Progenitor cell of endocrine pancreas (in vitro differentiated cells): ENCODE measurements at regions not wholly inside any gene's neighbourhood (a gene's known extent, or its start where the extent isn't known, plus 50 kb on each side); places are given as distances from the start of the nearest gene placed in this dataset.

Experiments
- DNase-seq: peaks from one replicate; pipeline ENCODE4 v3.0.0; 2021; ENCODE audit warnings: low spot score; ENCODE audit not compliant: unreplicated experiment
- H3K27ac Mint-ChIP-seq: 2 replicates; pipeline ENCODE4 v1.8.0; 2021; ENCODE audit warnings: mild to moderate bottlenecking, moderate library complexity, mixed read lengths
- H3K27me3 Mint-ChIP-seq: 2 replicates; pipeline ENCODE4 v1.8.0; 2021; ENCODE audit warnings: mixed read lengths
- H3K36me3 Mint-ChIP-seq: 2 replicates; pipeline ENCODE4 v1.8.0; 2022; ENCODE audit warnings: mixed read lengths; ENCODE audit not compliant: insufficient read depth
- H3K4me1 Mint-ChIP-seq: 2 replicates; pipeline ENCODE4 v1.8.0; 2021; ENCODE audit warnings: low read depth, mixed read lengths
- H3K4me3 Mint-ChIP-seq: 2 replicates; pipeline ENCODE4 v1.8.0; 2021; ENCODE audit warnings: low read depth, mild to moderate bottlenecking, moderate library complexity, mixed read lengths
- H3K9me3 Mint-ChIP-seq: 2 replicates; pipeline ENCODE4 v1.8.0; 2021; ENCODE audit warnings: low read depth, mixed read lengths
- CTCF ChIP-seq: fragments of 200-600 bp; sonication (generic); IDR thresholded peaks from one replicate; pipeline ENCODE4 v1.5.0; 2021; ENCODE audit warnings: antibody characterized with exemption, mild to moderate bottlenecking; ENCODE audit not compliant: unreplicated experiment

GRCh38 chr14:48748151-48748675 is 838.0 kb downstream of the RPS29 start:
- no peak overlapping the region for H3K4me3 Mint-ChIP-seq
- H3K9me3 Mint-ChIP-seq, result no peaks in the 10 kb centered on the region
- no peaks in the 10 kb centered on the region for H3K36me3 Mint-ChIP-seq
- no peak for DNase-seq
- no peaks in the 10 kb centered on the region for H3K27me3 Mint-ChIP-seq
- no peak for TF ChIP-seq CTCF
- H3K4me1 Mint-ChIP-seq, result peaks cover 8% of the 10 kb centered on the region
- H3K27ac Mint-ChIP-seq, result no peak overlapping the region

GRCh38 chr14:48747561-48748089 is 838.6 kb downstream of the RPS29 start:
- DNase-seq, result no peak
- Mint-ChIP-seq H3K4me1 (peaks cover 6% of the 10 kb centered on the region), H3K36me3 (no peaks in the 10 kb centered on the region), H3K4me3 (no peak overlapping the region), H3K27me3 (no peaks in the 10 kb centered on the region), H3K9me3 (no peaks in the 10 kb centered on the region), H3K27ac (no peak overlapping the region)
- TF ChIP-seq CTCF, result no peak

- Mint-ChIP-seq H3K9me3 (no peaks in the 10 kb centered on the region), H3K27ac (no peak overlapping the region), H3K27me3 (no peaks in the 10 kb centered on the region), H3K4me1 (peaks cover 6% of the 10 kb centered on the region), H3K4me3 (no peak overlapping the region), H3K36me3 (no peaks in the 10 kb centered on the region)
- DNase-seq, result no peak
- TF ChIP-seq CTCF, result no peak
These were observed 842.0 kb downstream of the RPS29 start for GRCh38 chr14:48744202-48744601.

- Mint-ChIP-seq H3K4me3 (no peak overlapping the region), H3K4me1 (no peaks in the 10 kb centered on the region), H3K27ac (no peak overlapping the region), H3K9me3 (peaks cover 13% of the 10 kb centered on the region), H3K36me3 (no peaks in the 10 kb centered on the region), H3K27me3 (no peaks in the 10 kb centered on the region)
- no peak for TF ChIP-seq CTCF
- DNase-seq, result no peak
These were observed 847.8 kb downstream of the RPS29 start for GRCh38 chr14:48738186-48738925.

GRCh38 chr14:48735607-48736006 is 850.6 kb downstream of the RPS29 start:
- H3K4me1 Mint-ChIP-seq, result no peaks in the 10 kb centered on the region
- H3K9me3 Mint-ChIP-seq, result peaks cover 13% of the 10 kb centered on the region
- no peak overlapping the region for H3K27ac Mint-ChIP-seq
- no peaks in the 10 kb centered on the region for H3K27me3 Mint-ChIP-seq
- no peak overlapping the region for H3K4me3 Mint-ChIP-seq
- no peaks in the 10 kb centered on the region for H3K36me3 Mint-ChIP-seq
- no peak for TF ChIP-seq CTCF
- no peak for DNase-seq
